ENCODE measurements at regions not wholly inside any gene's neighbourhood (a gene's known extent, or its start where the extent isn't known, plus 50 kb on each side); places are given as distances from the start of the nearest gene placed in this dataset.

DNA sequence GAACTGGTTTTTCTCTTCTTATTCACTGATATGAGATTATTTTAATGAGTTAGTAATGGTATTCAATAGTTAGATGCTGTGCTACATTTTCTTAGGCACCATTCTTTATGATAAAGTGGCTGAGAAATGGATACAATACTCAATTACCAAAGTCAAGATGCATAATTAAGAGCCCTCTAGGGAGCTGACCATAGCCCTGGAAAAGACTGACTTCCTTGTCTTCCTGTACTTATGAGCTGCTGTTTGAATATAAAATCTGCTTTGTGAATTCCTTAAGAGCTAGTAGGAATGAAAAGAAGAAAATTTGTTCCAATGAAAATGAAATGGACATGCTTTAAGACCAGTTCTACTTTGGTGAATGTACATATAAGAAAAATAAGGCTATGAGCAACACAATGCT lies 452.3 kb downstream of the KCNA4 start:
- Mint-ChIP-seq H3K9me3 (ENCODE audit: unreplicated experiment) (no peaks in the 10 kb centered on the region), H3K36me3 (ENCODE audit: insufficient read depth, unreplicated experiment) (no peaks in the 10 kb centered on the region), H3K4me3 (ENCODE audit: unreplicated experiment) (no peak overlapping the region), H3K27me3 (ENCODE audit: insufficient read depth, unreplicated experiment) (no peaks in the 10 kb centered on the region), H3K4me1 (ENCODE audit: insufficient read depth, unreplicated experiment) (no peaks in the 10 kb centered on the region), H3K27ac (ENCODE audit: low read depth, unreplicated experiment) (no peak overlapping the region)
- intact Hi-C loops (cut with micrococcal nuclease), result no loop called here
- no TSS peak for BruUV-seq (replicated peaks)
- TF ChIP-seq, protein P1, sequence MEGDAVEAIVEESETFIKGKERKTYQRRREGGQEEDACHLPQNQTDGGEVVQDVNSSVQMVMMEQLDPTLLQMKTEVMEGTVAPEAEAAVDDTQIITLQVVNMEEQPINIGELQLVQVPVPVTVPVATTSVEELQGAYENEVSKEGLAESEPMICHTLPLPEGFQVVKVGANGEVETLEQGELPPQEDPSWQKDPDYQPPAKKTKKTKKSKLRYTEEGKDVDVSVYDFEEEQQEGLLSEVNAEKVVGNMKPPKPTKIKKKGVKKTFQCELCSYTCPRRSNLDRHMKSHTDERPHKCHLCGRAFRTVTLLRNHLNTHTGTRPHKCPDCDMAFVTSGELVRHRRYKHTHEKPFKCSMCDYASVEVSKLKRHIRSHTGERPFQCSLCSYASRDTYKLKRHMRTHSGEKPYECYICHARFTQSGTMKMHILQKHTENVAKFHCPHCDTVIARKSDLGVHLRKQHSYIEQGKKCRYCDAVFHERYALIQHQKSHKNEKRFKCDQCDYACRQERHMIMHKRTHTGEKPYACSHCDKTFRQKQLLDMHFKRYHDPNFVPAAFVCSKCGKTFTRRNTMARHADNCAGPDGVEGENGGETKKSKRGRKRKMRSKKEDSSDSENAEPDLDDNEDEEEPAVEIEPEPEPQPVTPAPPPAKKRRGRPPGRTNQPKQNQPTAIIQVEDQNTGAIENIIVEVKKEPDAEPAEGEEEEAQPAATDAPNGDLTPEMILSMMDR (IDR thresholded peaks at IDR 0.05; ENCODE audit: unreplicated experiment), result no peak
- no peak for DNase-seq (ENCODE audit: unreplicated experiment)
- CTCF ChIA-PET, result interaction anchor here (1.3 to 2.1 kb wide), 2 partner anchors 578 to 751 kb away, joined by 4 to 5 read pairs; no protein-coding TSS in a partner anchor
- POLR2A ChIA-PET, result no interaction called here

DNA sequence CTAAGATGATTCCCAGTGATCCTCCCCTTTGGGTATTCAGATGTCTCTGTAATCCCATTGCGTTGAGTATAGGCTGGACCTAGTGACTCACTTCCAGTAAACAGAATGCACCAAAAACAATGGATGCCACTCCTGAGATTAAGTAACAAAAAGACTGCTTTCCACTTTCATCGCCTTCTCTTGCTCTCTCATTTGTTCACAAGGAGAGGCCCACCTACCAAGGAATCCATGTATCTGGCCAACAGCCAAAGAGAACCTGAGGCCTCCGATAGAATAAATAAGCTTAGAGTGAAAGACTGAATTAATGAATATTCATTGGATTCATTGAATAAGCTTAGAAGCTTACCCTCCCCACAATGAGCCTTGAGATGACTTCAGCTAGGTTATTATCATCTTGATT lies 454.6 kb downstream of the KCNA4 start:
- Mint-ChIP-seq H3K4me3 (ENCODE audit: unreplicated experiment) (no peak overlapping the region), H3K27me3 (ENCODE audit: insufficient read depth, unreplicated experiment) (no peaks in the 10 kb centered on the region), H3K27ac (ENCODE audit: low read depth, unreplicated experiment) (no peak overlapping the region), H3K9me3 (ENCODE audit: unreplicated experiment) (no peaks in the 10 kb centered on the region), H3K4me1 (ENCODE audit: insufficient read depth, unreplicated experiment) (no peaks in the 10 kb centered on the region), H3K36me3 (ENCODE audit: insufficient read depth, unreplicated experiment) (no peaks in the 10 kb centered on the region)
- ChIA-PET CTCF (no interaction called here), POLR2A (no interaction called here)
- BruUV-seq (replicated peaks), result no TSS peak
- peak; percentile 8 for DNase-seq (ENCODE audit: unreplicated experiment)
- TF ChIP-seq, protein P1 (IDR thresholded peaks at IDR 0.05; ENCODE audit: unreplicated experiment), result no peak
- intact Hi-C loops (cut with micrococcal nuclease), result no loop called here

DNA sequence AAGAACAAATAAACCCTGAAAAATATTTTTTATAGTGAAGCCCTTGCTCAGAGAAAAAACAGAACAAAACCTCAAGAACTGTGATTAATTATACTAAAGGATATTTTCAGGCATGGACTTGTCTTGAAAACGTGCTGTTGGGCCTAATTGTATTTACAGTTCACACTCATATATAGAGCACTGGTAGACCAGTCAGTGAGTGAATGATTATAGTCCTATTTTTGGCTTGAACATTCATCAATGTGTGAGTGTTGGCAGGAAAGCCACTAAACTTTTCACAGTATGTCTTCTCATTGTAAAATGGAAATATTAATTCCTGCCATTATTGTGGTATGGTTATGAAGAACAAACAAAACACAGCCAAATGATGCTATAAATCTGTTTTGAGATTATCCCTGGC lies 462.8 kb downstream of the KCNA4 start:
- CTCF ChIA-PET, result interaction anchor here (0.7 kb wide), 1 partner anchor 409 kb away, joined by 3 read pairs; no protein-coding TSS in a partner anchor
- intact Hi-C loops (cut with micrococcal nuclease), result no loop called here
- Mint-ChIP-seq H3K4me3 (ENCODE audit: unreplicated experiment) (no peak overlapping the region), H3K36me3 (ENCODE audit: insufficient read depth, unreplicated experiment) (no peaks in the 10 kb centered on the region), H3K27me3 (ENCODE audit: insufficient read depth, unreplicated experiment) (no peaks in the 10 kb centered on the region), H3K4me1 (ENCODE audit: insufficient read depth, unreplicated experiment) (no peaks in the 10 kb centered on the region), H3K27ac (ENCODE audit: low read depth, unreplicated experiment) (no peak overlapping the region), H3K9me3 (ENCODE audit: unreplicated experiment) (no peaks in the 10 kb centered on the region)
- DNase-seq (ENCODE audit: unreplicated experiment), result no peak
- POLR2A ChIA-PET, result no interaction called here
- no TSS peak for BruUV-seq (replicated peaks)
- TF ChIP-seq, protein P1 (IDR thresholded peaks at IDR 0.05; ENCODE audit: unreplicated experiment), result no peak

DNA sequence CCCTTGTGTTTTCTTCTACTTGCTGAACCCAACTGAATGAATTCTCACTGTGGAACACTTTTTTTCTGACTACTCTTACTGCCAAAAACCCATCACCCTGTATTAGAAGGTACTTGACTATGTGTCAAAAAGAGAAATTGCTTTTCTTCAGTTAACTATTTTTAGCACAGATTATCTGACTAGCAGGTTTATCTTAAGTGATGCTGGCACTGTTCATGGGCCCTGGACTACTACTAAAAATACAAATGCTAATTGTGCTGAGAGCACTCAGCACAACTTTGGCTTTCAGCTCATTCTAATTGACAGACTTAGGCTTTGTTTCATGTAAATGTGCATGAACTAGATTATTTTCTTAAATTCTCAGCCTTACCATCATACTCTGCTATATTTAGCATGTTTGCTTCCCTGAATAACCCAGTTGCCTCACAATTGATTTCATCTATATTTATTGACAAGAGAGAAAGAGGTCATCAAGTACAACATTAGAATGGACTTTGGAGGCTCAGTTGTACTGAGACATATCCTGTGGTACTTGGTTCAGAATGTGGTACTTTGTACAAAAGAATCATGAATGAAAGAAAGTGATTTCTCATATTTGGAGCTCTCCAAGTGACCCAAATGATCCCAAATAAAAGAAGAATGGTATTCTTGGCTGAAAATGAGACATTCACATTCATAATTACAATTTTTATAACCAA lies 478.3 kb downstream of the KCNA4 start:
- Mint-ChIP-seq H3K27me3 (ENCODE audit: insufficient read depth, unreplicated experiment) (no peaks in the 10 kb centered on the region), H3K4me3 (ENCODE audit: unreplicated experiment) (no peak overlapping the region), H3K36me3 (ENCODE audit: insufficient read depth, unreplicated experiment) (no peaks in the 10 kb centered on the region), H3K4me1 (ENCODE audit: insufficient read depth, unreplicated experiment) (peaks cover 6% of the 10 kb centered on the region), H3K27ac (ENCODE audit: low read depth, unreplicated experiment) (no peak overlapping the region), H3K9me3 (ENCODE audit: unreplicated experiment) (no peaks in the 10 kb centered on the region)
- POLR2A ChIA-PET, result interaction anchor here (1.2 kb wide), 1 partner anchor 11 kb away, joined by 4 read pairs; no protein-coding TSS in a partner anchor
- no TSS peak for BruUV-seq (replicated peaks)
- CTCF ChIA-PET, result no interaction called here
- no peak for DNase-seq (ENCODE audit: unreplicated experiment)
- intact Hi-C loops (cut with micrococcal nuclease), result no loop called here
- TF ChIP-seq, protein P1 (IDR thresholded peaks at IDR 0.05; ENCODE audit: unreplicated experiment), result no peak
